K562 (cell line): ENCODE measurements at regions not wholly inside any gene's neighbourhood (a gene's known extent, or its start where the extent isn't known, plus 50 kb on each side); places are given as distances from the start of the nearest gene placed in this dataset.

Source experiments
- AFF1 ChIP-seq, 2 experiments: fragments of 450-650 bp; IDR thresholded peaks; 2 replicates each; pipeline ENCODE4 v1.6.1; 2018; ENCODE audit warnings: mild to moderate bottlenecking in 2 of 2, low read depth in 1 of 2; ENCODE audit not compliant: partially characterized antibody in 2 of 2
- GABPA ChIP-seq: fragments of 200-800 bp; sonication (Bioruptor generic); conservative IDR thresholded peaks from 2 replicates; pipeline ENCODE4 v1.6.1; 2016; ENCODE audit warnings: low read depth, missing genetic modification characterization, missing compliant biosample characterization
- HMGXB4 ChIP-seq: sonication (generic); formaldehyde crosslinking; IDR thresholded peaks from 2 replicates; pipeline ENCODE4 v1.8.1; 2023; ENCODE audit warnings: mild to moderate bottlenecking, missing genetic modification reagents
- MXI1 ChIP-seq: IDR thresholded peaks from 2 replicates; pipeline ENCODE4 v1.6.1; 2011; ENCODE audit warnings: low read depth, mild to moderate bottlenecking, improper control_type of control experiment, low read length
- OTX1 ChIP-seq: fragments of 450-650 bp; formaldehyde crosslinking; IDR thresholded peaks from 2 replicates; pipeline ENCODE4 v1.4.0; 2022; ENCODE audit warnings: mild to moderate bottlenecking
- POLR2G ChIP-seq: fragments of 200-400 bp; formaldehyde crosslinking; IDR thresholded peaks from 2 replicates; pipeline ENCODE4 v1.6.1; 2017; ENCODE audit warnings: low read depth, mild to moderate bottlenecking, antibody characterized with exemption, low read length, moderate library complexity
- ZBTB17 ChIP-seq: fragments of 450-650 bp; formaldehyde crosslinking; IDR thresholded peaks from 2 replicates; pipeline ENCODE4 v1.4.0; 2020; ENCODE audit warnings: mild to moderate bottlenecking

- no peak for TF ChIP-seq HMGXB4 (CRISPR knock-in tag)
- TF ChIP-seq AFF1 (IDR thresholded peaks at IDR 0.05; ENCODE audit: low read depth in 1 of 2, partially characterized antibody in 2 of 2): no peak
- no peak for TF ChIP-seq MXI1
- TF ChIP-seq GABPA (tag): no peak
- TF ChIP-seq OTX1: no peak
- TF ChIP-seq POLR2G: no peak
- TF ChIP-seq ZBTB17 (CRISPR knock-in tag): no peak
Observed at GRCh38 chr4:138798404-138798803, 217.2 kb upstream of the NOCT start (continued).
